ENCODE measurements at regions not wholly inside any gene's neighbourhood (a gene's known extent, or its start where the extent isn't known, plus 50 kb on each side); places are given as distances from the start of the nearest gene placed in this dataset.
"Not testable (repeated sequence)": the region's sequence is repeated elsewhere in the genome, so short reads cannot be mapped to it uniquely, and the experiment has no call there.

- not testable (repeated sequence) for H3K14ac ChIP-seq (ENCODE audit: low read length); H2BK5ac ChIP-seq (ENCODE audit: low read length); H3K9ac ChIP-seq (ENCODE audit: low read depth, low read length, poor library complexity); H3K27ac ChIP-seq (replicated peaks; ENCODE audit: low read length); H3K79me1 ChIP-seq (ENCODE audit: low read depth, low read length); H3K4me2 ChIP-seq (ENCODE audit: insufficient read depth, low read length, poor library complexity, severe bottlenecking); H2BK120ac ChIP-seq (ENCODE audit: low read depth, low read length); H3K36me3 ChIP-seq (replicated peaks in 1 of 2; ENCODE audit: control insufficient read depth in 2 of 2, insufficient read depth in 2 of 2, low read length in 2 of 2); H3K4me1 ChIP-seq (ENCODE audit: control insufficient read depth in 2 of 2, insufficient read depth in 1 of 2, low read depth in 1 of 2, low read length in 2 of 2); H2AFZ ChIP-seq (ENCODE audit: low read length); DNase-seq (ENCODE audit: low spot score); H2BK15ac ChIP-seq (ENCODE audit: low read length); H2AK5ac ChIP-seq (ENCODE audit: low read depth, low read length); H3K4me3 ChIP-seq (ENCODE audit: low read length in 2 of 2); H2BK12ac ChIP-seq (ENCODE audit: low read length); H4K91ac ChIP-seq (ENCODE audit: low read depth, low read length, poor library complexity); H3K18ac ChIP-seq (ENCODE audit: low read length); H3K23ac ChIP-seq (ENCODE audit: low read depth, low read length, poor library complexity); H3K4ac ChIP-seq (ENCODE audit: low read length); H4K8ac ChIP-seq (ENCODE audit: low read depth, low read length); H3K27me3 ChIP-seq (ENCODE audit: control insufficient read depth in 3 of 3, insufficient read depth in 3 of 3, low read depth in 1 of 3, low read length in 3 of 3); H3K9me3 ChIP-seq (replicated peaks in 1 of 2; ENCODE audit: control insufficient read depth in 2 of 2, insufficient read depth in 1 of 2, low read depth in 1 of 2, low read length in 2 of 2)
- no CpG with 5 or more reads among the region's 1 CpG for WGBS, 2 donors (ENCODE audit: extremely low coverage in 2 of 2, insufficient read length in 2 of 2, insufficient replicate concordance in 1 of 2)
Observed at GRCh38 chr7:65791788-65792187, 81.1 kb upstream of the VKORC1L1 start.

- not testable (repeated sequence) for H3K4me2 ChIP-seq (ENCODE audit: insufficient read depth, low read length, poor library complexity, severe bottlenecking); H2BK15ac ChIP-seq (ENCODE audit: low read length); H3K27me3 ChIP-seq (ENCODE audit: control insufficient read depth in 3 of 3, insufficient read depth in 3 of 3, low read depth in 1 of 3, low read length in 3 of 3); H2BK120ac ChIP-seq (ENCODE audit: low read depth, low read length); H3K36me3 ChIP-seq (replicated peaks in 1 of 2; ENCODE audit: control insufficient read depth in 2 of 2, insufficient read depth in 2 of 2, low read length in 2 of 2); H4K8ac ChIP-seq (ENCODE audit: low read depth, low read length); H2BK12ac ChIP-seq (ENCODE audit: low read length); H3K9me3 ChIP-seq (replicated peaks in 1 of 2; ENCODE audit: control insufficient read depth in 2 of 2, insufficient read depth in 1 of 2, low read depth in 1 of 2, low read length in 2 of 2); DNase-seq (ENCODE audit: low spot score); H3K4ac ChIP-seq (ENCODE audit: low read length); H2BK5ac ChIP-seq (ENCODE audit: low read length); H2AK5ac ChIP-seq (ENCODE audit: low read depth, low read length); H3K9ac ChIP-seq (ENCODE audit: low read depth, low read length, poor library complexity); H3K79me1 ChIP-seq (ENCODE audit: low read depth, low read length); H3K4me3 ChIP-seq (ENCODE audit: low read length in 2 of 2); H3K14ac ChIP-seq (ENCODE audit: low read length); H4K91ac ChIP-seq (ENCODE audit: low read depth, low read length, poor library complexity); H3K27ac ChIP-seq (replicated peaks; ENCODE audit: low read length); H2AFZ ChIP-seq (ENCODE audit: low read length); H3K18ac ChIP-seq (ENCODE audit: low read length); H3K4me1 ChIP-seq (ENCODE audit: control insufficient read depth in 2 of 2, insufficient read depth in 1 of 2, low read depth in 1 of 2, low read length in 2 of 2); H3K23ac ChIP-seq (ENCODE audit: low read depth, low read length, poor library complexity)
- WGBS, 2 donors (ENCODE audit: extremely low coverage in 2 of 2, insufficient read length in 2 of 2, insufficient replicate concordance in 1 of 2) = no CpG with 5 or more reads among the region's 4 CpGs
Observed at GRCh38 chr7:65792726-65793125, 80.1 kb upstream of the VKORC1L1 start.

- not testable (repeated sequence) for H3K9me3 ChIP-seq (replicated peaks in 1 of 2; ENCODE audit: control insufficient read depth in 2 of 2, insufficient read depth in 1 of 2, low read depth in 1 of 2, low read length in 2 of 2); H3K23ac ChIP-seq (ENCODE audit: low read depth, low read length, poor library complexity); H3K4me1 ChIP-seq (ENCODE audit: control insufficient read depth in 2 of 2, insufficient read depth in 1 of 2, low read depth in 1 of 2, low read length in 2 of 2); H3K36me3 ChIP-seq (replicated peaks in 1 of 2; ENCODE audit: control insufficient read depth in 2 of 2, insufficient read depth in 2 of 2, low read length in 2 of 2); H3K27ac ChIP-seq (replicated peaks; ENCODE audit: low read length); H2AFZ ChIP-seq (ENCODE audit: low read length); H2BK120ac ChIP-seq (ENCODE audit: low read depth, low read length); H2AK5ac ChIP-seq (ENCODE audit: low read depth, low read length); H4K91ac ChIP-seq (ENCODE audit: low read depth, low read length, poor library complexity); H3K14ac ChIP-seq (ENCODE audit: low read length); H3K79me1 ChIP-seq (ENCODE audit: low read depth, low read length); H3K4ac ChIP-seq (ENCODE audit: low read length); H3K9ac ChIP-seq (ENCODE audit: low read depth, low read length, poor library complexity); H2BK15ac ChIP-seq (ENCODE audit: low read length); H4K8ac ChIP-seq (ENCODE audit: low read depth, low read length); H3K4me2 ChIP-seq (ENCODE audit: insufficient read depth, low read length, poor library complexity, severe bottlenecking); H2BK12ac ChIP-seq (ENCODE audit: low read length); H3K18ac ChIP-seq (ENCODE audit: low read length); H2BK5ac ChIP-seq (ENCODE audit: low read length); DNase-seq (ENCODE audit: low spot score); H3K27me3 ChIP-seq (ENCODE audit: control insufficient read depth in 3 of 3, insufficient read depth in 3 of 3, low read depth in 1 of 3, low read length in 3 of 3); H3K4me3 ChIP-seq (ENCODE audit: low read length in 2 of 2)
- no CpG with 5 or more reads among the region's 3 CpGs for WGBS, 2 donors (ENCODE audit: extremely low coverage in 2 of 2, insufficient read length in 2 of 2, insufficient replicate concordance in 1 of 2)
Observed at GRCh38 chr7:65794671-65795391, 78.0 kb upstream of the VKORC1L1 start.

DNA sequence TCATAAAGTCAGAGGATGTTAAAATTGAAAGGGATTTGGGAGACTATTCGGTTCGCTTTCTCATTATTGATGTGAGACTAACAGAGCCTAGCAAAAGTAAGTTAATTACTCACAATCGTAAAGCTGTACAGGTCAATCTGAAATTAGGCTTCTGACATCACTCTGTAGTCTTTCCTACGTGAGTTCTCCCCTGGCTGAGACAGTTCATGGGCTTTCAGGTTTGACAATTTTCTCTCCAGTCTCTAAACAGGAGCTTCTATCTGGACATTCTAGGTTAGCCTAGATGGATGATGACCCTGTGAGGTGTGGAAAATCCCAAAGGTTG, 77.5 kb upstream of the VKORC1L1 start:
- H2BK120ac ChIP-seq (ENCODE audit: low read depth, low read length); H2BK5ac ChIP-seq (ENCODE audit: low read length); H2AK5ac ChIP-seq (ENCODE audit: low read depth, low read length); H3K27me3 ChIP-seq (ENCODE audit: control insufficient read depth in 3 of 3, insufficient read depth in 3 of 3, low read depth in 1 of 3, low read length in 3 of 3); H3K4ac ChIP-seq (ENCODE audit: low read length); H3K4me3 ChIP-seq (ENCODE audit: low read length in 2 of 2); H3K4me1 ChIP-seq (ENCODE audit: control insufficient read depth in 2 of 2, insufficient read depth in 1 of 2, low read depth in 1 of 2, low read length in 2 of 2); H3K18ac ChIP-seq (ENCODE audit: low read length); H2BK12ac ChIP-seq (ENCODE audit: low read length); H3K9ac ChIP-seq (ENCODE audit: low read depth, low read length, poor library complexity); H3K36me3 ChIP-seq (replicated peaks in 1 of 2; ENCODE audit: control insufficient read depth in 2 of 2, insufficient read depth in 2 of 2, low read length in 2 of 2); DNase-seq (ENCODE audit: low spot score); H3K4me2 ChIP-seq (ENCODE audit: insufficient read depth, low read length, poor library complexity, severe bottlenecking); H3K9me3 ChIP-seq (replicated peaks in 1 of 2; ENCODE audit: control insufficient read depth in 2 of 2, insufficient read depth in 1 of 2, low read depth in 1 of 2, low read length in 2 of 2); H2AFZ ChIP-seq (ENCODE audit: low read length); H3K23ac ChIP-seq (ENCODE audit: low read depth, low read length, poor library complexity); H4K91ac ChIP-seq (ENCODE audit: low read depth, low read length, poor library complexity); H3K14ac ChIP-seq (ENCODE audit: low read length); H4K8ac ChIP-seq (ENCODE audit: low read depth, low read length); H3K27ac ChIP-seq (replicated peaks; ENCODE audit: low read length); H3K79me1 ChIP-seq (ENCODE audit: low read depth, low read length); H2BK15ac ChIP-seq (ENCODE audit: low read length): not testable (repeated sequence)
- WGBS, 2 donors (ENCODE audit: extremely low coverage in 2 of 2, insufficient read length in 2 of 2, insufficient replicate concordance in 1 of 2) = no CpG with 5 or more reads among the region's 4 CpGs

Measured in neuronal stem cell (in vitro differentiated cells).